PC-3 (cell line): ENCODE measurements at regions not wholly inside any gene's neighbourhood (a gene's known extent, or its start where the extent isn't known, plus 50 kb on each side); places are given as distances from the start of the nearest gene placed in this dataset.

Source experiments
- ATAC-seq: fragments of 200-7000 bp; cut with Tn5 transposase; 2 replicates; pipeline ENCODE4 v1.9.1; 2020; ENCODE audit warnings: mild to moderate bottlenecking, moderate library complexity
- BruUV-seq: library from RNA; stranded (reverse); fragments of 400-500 nt; replicated peaks from 2 replicates; lab custom pipeline; 2021; lab: Mats Ljungman, UMichigan
- CTCF ChIA-PET: fragments of 300-600 bp; sonication (Branson Sonifier 250); formaldehyde crosslinking; loops from one replicate; lab custom pipeline; 2022; ENCODE audit warnings: antibody characterized with exemption; lab: Charles Lee
- POLR2A ChIA-PET: fragments of 300-600 bp; sonication (Branson Sonifier 250); formaldehyde crosslinking; loops from one replicate; lab custom pipeline; 2022; ENCODE audit warnings: antibody characterized with exemption; ENCODE audit not compliant: unreplicated experiment; lab: Charles Lee
- DNase-seq: peaks from one replicate; pipeline ENCODE4 v3.0.0-alpha.2; 2015
- H2AFZ ChIP-seq: fragments of 300-600 bp; sonication (generic); 2 replicates; pipeline ENCODE4 v1.6.0; 2016; ENCODE audit warnings: antibody characterized with exemption, low read length
- H3F3A ChIP-seq: fragments of 300-600 bp; sonication (generic); one replicate; pipeline ENCODE4 v1.6.0; 2017; ENCODE audit warnings: antibody characterized with exemption, low read length, control low read depth, mild to moderate bottlenecking; ENCODE audit not compliant: unreplicated experiment
- H3K27ac ChIP-seq: fragments of 300-600 bp; sonication (generic); 2 replicates; pipeline ENCODE4 v1.5.1; 2016; ENCODE audit warnings: mild to moderate bottlenecking, low read length
- H3K27me3 ChIP-seq: fragments of 300-600 bp; sonication (generic); 2 replicates; pipeline ENCODE4 v1.6.1; 2016; ENCODE audit warnings: low read length, mixed read lengths
- H3K36me3 ChIP-seq: fragments of 300-600 bp; sonication (generic); 2 replicates; pipeline ENCODE4 v1.6.1; 2016; ENCODE audit warnings: low read depth, mixed run types, low read length, mixed read lengths
- H3K4me1 ChIP-seq: fragments of 300-600 bp; sonication (generic); 2 replicates; pipeline ENCODE4 v1.5.1; 2016; ENCODE audit warnings: low read length; ENCODE audit not compliant: insufficient read depth
- H3K4me2 ChIP-seq: fragments of 300-600 bp; sonication (generic); 2 replicates; pipeline ENCODE4 v1.6.0; 2016; ENCODE audit warnings: low read length
- H3K4me3 ChIP-seq: fragments of 300-600 bp; sonication (generic); 2 replicates; pipeline ENCODE4 v1.5.1; 2016; ENCODE audit warnings: mild to moderate bottlenecking, low read length, mixed read lengths
- H3K79me2 ChIP-seq: fragments of 300-600 bp; sonication (generic); 2 replicates; pipeline ENCODE4 v1.6.1; 2017; ENCODE audit warnings: low read length, mixed read lengths
- H3K9ac ChIP-seq: fragments of 300-600 bp; sonication (generic); 2 replicates; pipeline ENCODE4 v1.6.0; 2016; ENCODE audit warnings: mild to moderate bottlenecking, low read length
- H3K9me2 ChIP-seq: fragments of 300-600 bp; sonication (generic); replicated peaks from 2 replicates; pipeline ENCODE4 v1.6.1; 2016; ENCODE audit warnings: mixed run types, low read length, mixed read lengths
- H3K9me3 ChIP-seq: fragments of 300-600 bp; sonication (generic); 2 replicates; pipeline ENCODE4 v1.6.1; 2016; ENCODE audit warnings: low read length, mixed read lengths
- H4K20me1 ChIP-seq: fragments of 300-600 bp; sonication (generic); 2 replicates; pipeline ENCODE4 v1.6.1; 2016; ENCODE audit warnings: low read length, mixed read lengths
- CTCF ChIP-seq: fragments of 300-600 bp; sonication (generic); conservative IDR thresholded peaks from 2 replicates; pipeline ENCODE4 v1.5.1; 2017; ENCODE audit warnings: antibody characterized with exemption, low read depth, mild to moderate bottlenecking, low read length
- EZH2 ChIP-seq: fragments of 300-600 bp; sonication (generic); IDR thresholded peaks from one replicate; pipeline ENCODE4 v1.6.1; 2017; ENCODE audit warnings: antibody characterized with exemption, mild to moderate bottlenecking, low read length; ENCODE audit not compliant: unreplicated experiment
- EZH2phosphoT487 ChIP-seq: fragments of 300-600 bp; sonication (generic); IDR thresholded peaks from 2 replicates; pipeline ENCODE4 v1.6.1; 2018; ENCODE audit warnings: mild to moderate bottlenecking, antibody characterized with exemption, low read length, borderline replicate concordance
- intact Hi-C: fragments of 100-400 bp; cut with micrococcal nuclease; formaldehyde crosslinking; loops from 2 replicates; pipeline ENCODE4 v1.9.0; 2023

GRCh38 chr3:21274079-21274571, 476.9 kb downstream of the ZNF385D start:
- TF ChIP-seq EZH2 (no peak), EZH2phosphoT487 (no peak), CTCF (no peak)
- Histone ChIP-seq H3K9me2 (no peaks in the 10 kb centered on the region), H3K36me3 (no peaks in the 10 kb centered on the region), H3K4me1 (peaks cover 6% of the 10 kb centered on the region; the same call in 1 of the 2 replicates), H3K27ac (no peak overlapping the region), H4K20me1 (no peaks in the 10 kb centered on the region), H3K4me2 (peak overlapping the region; percentile 21; the same call in 1 of the 2 replicates), H3K9ac (no peak overlapping the region), H3F3A (no peaks in the 10 kb centered on the region), H3K9me3 (no peaks in the 10 kb centered on the region), H3K4me3 (no peak overlapping the region), H3K27me3 (no peaks in the 10 kb centered on the region), H2AFZ (no peak overlapping the region), H3K79me2 (no peaks in the 10 kb centered on the region)
- POLR2A ChIA-PET: no interaction called here
- DNase-seq: peak; percentile 48
- CTCF ChIA-PET: no interaction called here
- ATAC-seq: peak; percentile 50
- no TSS peak for BruUV-seq
- intact Hi-C loops: no loop called here

DNA sequence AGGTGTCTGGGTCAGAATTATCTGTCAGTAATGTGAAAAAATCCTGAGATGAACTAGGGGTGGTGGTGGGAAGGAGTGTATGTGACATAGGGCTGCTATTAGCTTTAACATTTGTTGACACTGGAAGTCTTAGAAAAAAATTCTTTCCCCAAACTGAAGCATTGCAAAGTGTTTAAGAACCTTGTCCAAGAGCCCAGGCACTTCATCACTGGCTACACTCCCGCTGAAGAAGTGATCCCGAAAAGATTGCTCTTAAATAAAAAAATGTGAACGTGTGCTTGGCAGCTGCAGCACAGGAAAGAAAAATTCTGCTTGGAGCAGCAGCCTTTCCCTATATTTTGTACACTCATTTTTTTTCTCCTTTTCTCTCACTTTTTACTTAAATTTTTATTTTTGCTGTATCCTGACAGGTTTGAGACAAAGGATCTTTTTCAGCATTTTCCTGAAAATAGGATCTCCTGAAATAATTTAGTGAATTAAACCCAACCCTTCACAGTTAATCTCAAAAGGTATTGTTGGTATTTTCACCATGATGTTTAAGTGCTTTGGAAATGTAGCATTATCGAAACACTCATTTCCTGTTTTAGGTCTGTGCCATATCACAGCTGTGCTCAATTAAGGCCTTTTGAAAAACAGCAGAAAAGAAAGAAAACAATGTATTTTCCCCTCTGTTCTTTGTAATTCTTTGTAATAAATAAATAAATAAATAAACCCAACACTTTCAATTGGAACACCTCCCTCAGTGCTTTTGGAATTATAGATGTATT, 477.6 kb downstream of the ZNF385D start:
- Histone ChIP-seq H3K27ac (no peak overlapping the region), H3K9me2 (no peaks in the 10 kb centered on the region), H3K79me2 (no peaks in the 10 kb centered on the region), H3K9me3 (no peaks in the 10 kb centered on the region), H3F3A (no peaks in the 10 kb centered on the region), H2AFZ (0 out of 2 replicates have a peak overlapping the region, but pooled peaks have one; percentile 35), H3K27me3 (no peaks in the 10 kb centered on the region), H3K4me3 (no peak overlapping the region), H3K4me1 (peaks cover 6% of the 10 kb centered on the region; the same call in 1 of the 2 replicates), H3K36me3 (no peaks in the 10 kb centered on the region), H4K20me1 (no peaks in the 10 kb centered on the region), H3K9ac (no peak overlapping the region), H3K4me2 (peak overlapping the region; percentile 21; the same call in 1 of the 2 replicates)
- DNase-seq (no peak), ATAC-seq (no peak)
- CTCF ChIA-PET: no interaction called here
- BruUV-seq: no TSS peak
- TF ChIP-seq CTCF (no peak), EZH2phosphoT487 (no peak), EZH2 (no peak)
- intact Hi-C loops: no loop called here
- POLR2A ChIA-PET: no interaction called here

DNA sequence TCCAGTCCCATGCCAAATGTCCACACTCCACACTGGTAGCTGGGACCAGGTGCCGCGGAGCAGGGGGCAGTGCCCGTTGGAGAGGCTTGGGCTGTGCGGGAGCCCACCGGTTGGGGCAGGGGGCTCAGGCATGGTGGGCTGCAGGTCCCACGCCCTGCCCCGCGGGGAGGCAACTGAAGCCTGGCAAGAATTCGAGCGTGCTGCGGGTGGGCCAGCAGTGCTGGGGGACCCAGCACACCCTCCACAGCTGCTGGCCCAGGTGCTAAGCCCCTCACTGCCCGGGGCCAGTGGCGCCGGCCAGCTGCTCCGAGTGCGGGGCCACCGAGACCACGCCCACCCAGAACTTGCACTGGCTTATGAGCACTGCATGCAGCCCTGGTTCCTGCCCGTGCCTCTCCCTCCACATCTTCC, 479.4 kb downstream of the ZNF385D start:
- Histone ChIP-seq H4K20me1 (no peaks in the 10 kb centered on the region), H3K79me2 (no peaks in the 10 kb centered on the region), H3F3A (no peaks in the 10 kb centered on the region), H3K4me2 (no peak overlapping the region), H3K36me3 (no peaks in the 10 kb centered on the region), H3K27ac (no peak overlapping the region), H3K9me3 (no peaks in the 10 kb centered on the region), H3K9ac (no peak overlapping the region), H2AFZ (no peak overlapping the region), H3K27me3 (no peaks in the 10 kb centered on the region), H3K4me1 (peaks cover 6% of the 10 kb centered on the region; the same call in 1 of the 2 replicates), H3K4me3 (no peak overlapping the region), H3K9me2 (no peaks in the 10 kb centered on the region)
- BruUV-seq: no TSS peak
- TF ChIP-seq EZH2phosphoT487: no peak
- no peak for TF ChIP-seq EZH2
- TF ChIP-seq CTCF: no peak
- CTCF ChIA-PET: no interaction called here
- POLR2A ChIA-PET: no interaction called here
- no peak for DNase-seq
- ATAC-seq: no peak
- intact Hi-C loops: no loop called here
